Activated CD4-positive, alpha-beta T cell treated with anti-CD3 and anti-CD28 coated beads, Interleukin-2, Interleukin-4, amounts not matched to agents 100 ng/mL and 50 ng/mL, durations not matched to agents 16 hours and 8 hours (primary cell): ENCODE measurements at regions not wholly inside any gene's neighbourhood (a gene's known extent, or its start where the extent isn't known, plus 50 kb on each side); places are given as distances from the start of the nearest gene placed in this dataset.
A peak's percentile ranks its signal among the peaks of the same experiment; 100 is the strongest.

Experiments
- DNase-seq: peaks from one replicate; pipeline ENCODE4 v3.0.0-alpha.2; 2020; ENCODE audit warnings: low spot score

GRCh38 chr2:207236156-207236935, 70.6 kb upstream of the KLF7 start:
- DNase-seq, result no peak

GRCh38 chr2:207238831-207239701, 73.3 kb upstream of the KLF7 start:
- no peak for DNase-seq

- peak; percentile 52 for DNase-seq
These were observed 74.2 kb upstream of the KLF7 start for GRCh38 chr2:207239754-207240494.

GRCh38 chr2:207240649-207241048, 74.9 kb upstream of the KLF7 start:
- DNase-seq, result peak; percentile 58

- DNase-seq, result peak; percentile 81
These were observed 75.5 kb upstream of the KLF7 start for GRCh38 chr2:207241198-207241597.

GRCh38 chr2:207243601-207244000, 77.9 kb upstream of the KLF7 start:
- DNase-seq, result no peak

GRCh38 chr2:207244971-207245925, 79.5 kb upstream of the KLF7 start:
- DNase-seq, result no peak

- no peak for DNase-seq
These were observed 83.1 kb upstream of the KLF7 start for GRCh38 chr2:207248702-207249377.

- no peak for DNase-seq
These were observed 85.3 kb upstream of the KLF7 start for GRCh38 chr2:207251022-207251421.

- peak; percentile 68 for DNase-seq
These were observed 85.9 kb upstream of the KLF7 start for GRCh38 chr2:207251573-207252192.

- DNase-seq, result peak; percentile 19
These were observed 86.7 kb upstream of the KLF7 start for GRCh38 chr2:207252416-207252815.

- no peak for DNase-seq
These were observed 87.4 kb upstream of the KLF7 start for GRCh38 chr2:207252979-207253645.

GRCh38 chr2:207253666-207254345, 88.1 kb upstream of the KLF7 start:
- DNase-seq, result no peak

GRCh38 chr2:207254591-207255464, 89.1 kb upstream of the KLF7 start:
- peak; percentile 11 for DNase-seq

GRCh38 chr2:207255565-207256470, 90.1 kb upstream of the KLF7 start:
- no peak for DNase-seq

- DNase-seq, result no peak
These were observed 90.9 kb upstream of the KLF7 start for GRCh38 chr2:207256476-207257207.
